Lung (tissue), 11 donors: ENCODE measurements at regions not wholly inside any gene's neighbourhood (a gene's known extent, or its start where the extent isn't known, plus 50 kb on each side); places are given as distances from the start of the nearest gene placed in this dataset.

ENCODE experiments used
- ATAC-seq: fragments of 200-7000 bp; cut with Tn5 transposase; one replicate; pipeline ENCODE4 v1.9.1; 2020; ENCODE audit warnings: moderate number of reproducible peaks; ENCODE audit not compliant: insufficient read depth, low FRiP score
- DNase-seq, 3 donors: peaks; one replicate each; pipeline ENCODE4 v3.0.0-alpha.2; 2013 to 2017
- H3K27ac ChIP-seq, 2 donors: one replicate each; pipeline ENCODE4 v1.5.1; 2013; ENCODE audit warnings: mild to moderate bottlenecking in 2 of 2, moderate library complexity in 2 of 2, control low read depth in 1 of 2, inconsistent platforms in 1 of 2, low read depth in 1 of 2, low read length in 1 of 2
- H3K27me3 ChIP-seq, 3 donors: one replicate each; pipeline ENCODE4 v1.5.1; 2013; ENCODE audit warnings: low read length in 2 of 3; ENCODE audit not compliant: control insufficient read depth in 3 of 3, insufficient read depth in 3 of 3
- H3K36me3 ChIP-seq, 4 donors: one replicate each; pipeline ENCODE4 v1.5.1; 2013; ENCODE audit warnings: low read length in 4 of 4, mild to moderate bottlenecking in 1 of 4, moderate library complexity in 1 of 4; ENCODE audit not compliant: control insufficient read depth in 4 of 4, insufficient read depth in 4 of 4
- H3K4me1 ChIP-seq, 5 donors: one replicate each; pipeline ENCODE4 v1.5.1; 2013; ENCODE audit warnings: low read length in 5 of 5, mild to moderate bottlenecking in 2 of 5, moderate library complexity in 1 of 5; ENCODE audit not compliant: control insufficient read depth in 5 of 5, insufficient read depth in 5 of 5
- H3K4me3 ChIP-seq: one replicate; pipeline ENCODE4 v1.5.1; 2013; ENCODE audit warnings: mild to moderate bottlenecking, control low read depth, moderate library complexity
- H3K9ac ChIP-seq, 2 donors: one replicate each; pipeline ENCODE4 v1.5.1; 2013; ENCODE audit warnings: low read length in 2 of 2, control low read depth in 1 of 2; ENCODE audit not compliant: insufficient read depth in 1 of 2
- H3K9me3 ChIP-seq, 4 donors: one replicate each; pipeline ENCODE4 v1.5.1; 2013; ENCODE audit warnings: low read length in 3 of 4, mild to moderate bottlenecking in 1 of 4, moderate library complexity in 1 of 4; ENCODE audit not compliant: control insufficient read depth in 4 of 4, insufficient read depth in 3 of 4
- CTCF ChIP-seq: IDR thresholded peaks from 2 replicates; pipeline ENCODE4 v1.5.1; 2012; ENCODE audit warnings: mild to moderate bottlenecking; ENCODE audit errors: control extremely low read depth, extremely low read depth
- WGBS, 2 donors: extraction: QIAGEN DNeasy Blood & Tissue Kit; methylation state at CpG; one replicate each; pipeline ENCODE4 v1.1.7; 2013; 5-methylcytosine and 5-hydroxymethylcytosine counted together
- donor health status: control.
- donor health status: control.
- donor health status: Bipolar disorder and iron deficiency.
- donor health status: healthy.
- donor health status: DM: yes; HTN: yes; CAD: no.

GRCh38 chr7:31456646-31457368, 57.1 kb upstream of the ITPRID1 start:
- DNase-seq = no peak
- no peak for TF ChIP-seq CTCF
- Histone ChIP-seq H3K27me3 (no peaks in the 10 kb centered on the region), H3K4me3 (no peak overlapping the region), H3K27ac (no peak overlapping the region), H3K9me3 (no peaks in the 10 kb centered on the region), H3K36me3 (no peaks in the 10 kb centered on the region), H3K4me1 (no peaks in the 10 kb centered on the region), H3K9ac (no peak overlapping the region)
- WGBS, 2 donors = 73 to 81% methylated on average over 15 of the region's 15 CpGs
- no peak for ATAC-seq

GRCh38 chr7:31457551-31457950, 56.3 kb upstream of the ITPRID1 start:
- Histone ChIP-seq H3K36me3 (no peaks in the 10 kb centered on the region), H3K27ac (no peak overlapping the region), H3K27me3 (no peaks in the 10 kb centered on the region), H3K4me3 (no peak overlapping the region), H3K4me1 (no peaks in the 10 kb centered on the region), H3K9ac (no peak overlapping the region), H3K9me3 (no peaks in the 10 kb centered on the region)
- ATAC-seq (no peak), DNase-seq (no peak)
- 72 to 74% methylated on average over 5 of the region's 5 CpGs for WGBS, 2 donors
- TF ChIP-seq CTCF = no peak

GRCh38 chr7:31458203-31458602, 55.7 kb upstream of the ITPRID1 start:
- no peak for ATAC-seq
- no peak overlapping the region for H3K9ac ChIP-seq
- H3K27me3 ChIP-seq = no peaks in the 10 kb centered on the region
- no peak for DNase-seq
- no peak for TF ChIP-seq CTCF
- no peaks in the 10 kb centered on the region for H3K36me3 ChIP-seq
- 88 to 90% methylated on average over 4 of the region's 4 CpGs for WGBS, 2 donors
- H3K9me3 ChIP-seq = no peaks in the 10 kb centered on the region
- no peaks in the 10 kb centered on the region for H3K4me1 ChIP-seq
- H3K27ac ChIP-seq = no peak overlapping the region
- no peak overlapping the region for H3K4me3 ChIP-seq

GRCh38 chr7:31462636-31463035, 51.3 kb upstream of the ITPRID1 start:
- DNase-seq = no peak
- WGBS, 2 donors = 86 to 94% methylated on average over 3 of the region's 3 CpGs
- Histone ChIP-seq H3K27me3 (no peaks in the 10 kb centered on the region), H3K27ac (no peak overlapping the region), H3K9ac (no peak overlapping the region), H3K4me1 (no peaks in the 10 kb centered on the region), H3K4me3 (no peak overlapping the region), H3K36me3 (no peaks in the 10 kb centered on the region), H3K9me3 (peaks cover 0 to 2% (median 0%) of the 10 kb centered on the region in 4 donors)
- TF ChIP-seq CTCF = no peak
- ATAC-seq = no peak
